SK-N-SH (cell line): ENCODE measurements at regions not wholly inside any gene's neighbourhood (a gene's known extent, or its start where the extent isn't known, plus 50 kb on each side); places are given as distances from the start of the nearest gene placed in this dataset.

ENCODE experiments used
- EZH2phosphoT487 ChIP-seq: fragments of 200-600 bp; sonication (generic); IDR thresholded peaks from 2 replicates; pipeline ENCODE4 v1.6.1; 2017; ENCODE audit warnings: low read depth, mixed run types, mild to moderate bottlenecking, antibody characterized with exemption, moderate library complexity, borderline replicate concordance
- MXI1 ChIP-seq: IDR thresholded peaks from 2 replicates; pipeline ENCODE4 v1.6.1; 2012; ENCODE audit warnings: mild to moderate bottlenecking, low read depth, low read length, improper control_type of control experiment
- POLR2AphosphoS5 ChIP-seq: IDR thresholded peaks from 2 replicates; pipeline ENCODE4 v1.6.1; 2012; ENCODE audit warnings: low read depth, low read length
- RAD21 ChIP-seq: IDR thresholded peaks from 2 replicates; pipeline ENCODE4 v1.6.1; 2012; ENCODE audit warnings: mild to moderate bottlenecking, low read length
- SIN3A ChIP-seq: IDR thresholded peaks from 2 replicates; pipeline ENCODE4 v1.6.1; 2012; ENCODE audit warnings: low read depth, mild to moderate bottlenecking, low read length, moderate library complexity, borderline replicate concordance
- TAF1 ChIP-seq: IDR thresholded peaks from 2 replicates; pipeline ENCODE4 v1.6.1; 2012; ENCODE audit warnings: low read depth, mild to moderate bottlenecking, low read length, moderate library complexity, borderline replicate concordance
- TF ChIP-seq, protein P1 (sequence below): IDR thresholded peaks from 2 replicates; pipeline ENCODE4 v1.6.1; 2012; ENCODE audit warnings: mild to moderate bottlenecking, low read depth, low read length, moderate library complexity
- TF ChIP-seq, protein P2 (sequence below): fragments of 200-600 bp; sonication (generic); IDR thresholded peaks from 2 replicates; pipeline ENCODE4 v1.6.1; 2017; ENCODE audit warnings: antibody characterized with exemption, mild to moderate bottlenecking, moderate library complexity

DNA sequence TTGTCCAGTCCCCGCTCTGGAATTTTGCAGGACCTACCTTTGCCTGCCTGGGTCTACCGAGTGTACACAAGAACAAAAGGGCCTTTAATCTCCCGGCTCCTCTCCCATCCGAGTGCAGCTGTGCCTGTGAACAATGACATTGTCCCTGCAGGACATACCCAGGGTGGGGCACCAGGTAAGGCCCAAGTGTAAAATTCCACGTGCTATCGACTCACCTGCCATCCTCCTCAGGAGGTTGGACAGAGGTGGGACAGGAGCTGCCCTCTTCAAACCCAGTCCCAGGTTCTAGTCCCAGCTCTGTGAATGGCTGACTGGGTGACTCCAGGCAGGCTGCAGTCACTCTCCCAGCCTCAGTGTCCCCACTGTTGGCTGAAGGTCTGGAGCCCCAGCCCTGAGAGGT is 159.6 kb upstream of the ALDH1B1 start:
- TF ChIP-seq TAF1, result no peak
- no peak for TF ChIP-seq EZH2phosphoT487
- no peak for TF ChIP-seq MXI1
- TF ChIP-seq POLR2AphosphoS5, result no peak
- TF ChIP-seq, protein P1, sequence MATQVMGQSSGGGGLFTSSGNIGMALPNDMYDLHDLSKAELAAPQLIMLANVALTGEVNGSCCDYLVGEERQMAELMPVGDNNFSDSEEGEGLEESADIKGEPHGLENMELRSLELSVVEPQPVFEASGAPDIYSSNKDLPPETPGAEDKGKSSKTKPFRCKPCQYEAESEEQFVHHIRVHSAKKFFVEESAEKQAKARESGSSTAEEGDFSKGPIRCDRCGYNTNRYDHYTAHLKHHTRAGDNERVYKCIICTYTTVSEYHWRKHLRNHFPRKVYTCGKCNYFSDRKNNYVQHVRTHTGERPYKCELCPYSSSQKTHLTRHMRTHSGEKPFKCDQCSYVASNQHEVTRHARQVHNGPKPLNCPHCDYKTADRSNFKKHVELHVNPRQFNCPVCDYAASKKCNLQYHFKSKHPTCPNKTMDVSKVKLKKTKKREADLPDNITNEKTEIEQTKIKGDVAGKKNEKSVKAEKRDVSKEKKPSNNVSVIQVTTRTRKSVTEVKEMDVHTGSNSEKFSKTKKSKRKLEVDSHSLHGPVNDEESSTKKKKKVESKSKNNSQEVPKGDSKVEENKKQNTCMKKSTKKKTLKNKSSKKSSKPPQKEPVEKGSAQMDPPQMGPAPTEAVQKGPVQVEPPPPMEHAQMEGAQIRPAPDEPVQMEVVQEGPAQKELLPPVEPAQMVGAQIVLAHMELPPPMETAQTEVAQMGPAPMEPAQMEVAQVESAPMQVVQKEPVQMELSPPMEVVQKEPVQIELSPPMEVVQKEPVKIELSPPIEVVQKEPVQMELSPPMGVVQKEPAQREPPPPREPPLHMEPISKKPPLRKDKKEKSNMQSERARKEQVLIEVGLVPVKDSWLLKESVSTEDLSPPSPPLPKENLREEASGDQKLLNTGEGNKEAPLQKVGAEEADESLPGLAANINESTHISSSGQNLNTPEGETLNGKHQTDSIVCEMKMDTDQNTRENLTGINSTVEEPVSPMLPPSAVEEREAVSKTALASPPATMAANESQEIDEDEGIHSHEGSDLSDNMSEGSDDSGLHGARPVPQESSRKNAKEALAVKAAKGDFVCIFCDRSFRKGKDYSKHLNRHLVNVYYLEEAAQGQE, result no peak
- TF ChIP-seq SIN3A, result no peak
- TF ChIP-seq, protein P2, sequence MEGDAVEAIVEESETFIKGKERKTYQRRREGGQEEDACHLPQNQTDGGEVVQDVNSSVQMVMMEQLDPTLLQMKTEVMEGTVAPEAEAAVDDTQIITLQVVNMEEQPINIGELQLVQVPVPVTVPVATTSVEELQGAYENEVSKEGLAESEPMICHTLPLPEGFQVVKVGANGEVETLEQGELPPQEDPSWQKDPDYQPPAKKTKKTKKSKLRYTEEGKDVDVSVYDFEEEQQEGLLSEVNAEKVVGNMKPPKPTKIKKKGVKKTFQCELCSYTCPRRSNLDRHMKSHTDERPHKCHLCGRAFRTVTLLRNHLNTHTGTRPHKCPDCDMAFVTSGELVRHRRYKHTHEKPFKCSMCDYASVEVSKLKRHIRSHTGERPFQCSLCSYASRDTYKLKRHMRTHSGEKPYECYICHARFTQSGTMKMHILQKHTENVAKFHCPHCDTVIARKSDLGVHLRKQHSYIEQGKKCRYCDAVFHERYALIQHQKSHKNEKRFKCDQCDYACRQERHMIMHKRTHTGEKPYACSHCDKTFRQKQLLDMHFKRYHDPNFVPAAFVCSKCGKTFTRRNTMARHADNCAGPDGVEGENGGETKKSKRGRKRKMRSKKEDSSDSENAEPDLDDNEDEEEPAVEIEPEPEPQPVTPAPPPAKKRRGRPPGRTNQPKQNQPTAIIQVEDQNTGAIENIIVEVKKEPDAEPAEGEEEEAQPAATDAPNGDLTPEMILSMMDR, result no peak
- TF ChIP-seq RAD21, result no peak
